ENCODE measurements at regions not wholly inside any gene's neighbourhood (a gene's known extent, or its start where the extent isn't known, plus 50 kb on each side); places are given as distances from the start of the nearest gene placed in this dataset.

- DNase-seq (ENCODE audit: low read depth in 2 of 2, low spot score in 1 of 2), result no peak
These were observed 449.6 kb upstream of the RGS6 start for GRCh38 chr14:71482671-71483070.

- no peak for DNase-seq (ENCODE audit: low read depth in 2 of 2, low spot score in 1 of 2)
These were observed 449.1 kb upstream of the RGS6 start for GRCh38 chr14:71483154-71483553.

GRCh38 chr14:71485833-71486232, 446.4 kb upstream of the RGS6 start:
- no peak for DNase-seq (ENCODE audit: low read depth in 2 of 2, low spot score in 1 of 2)

GRCh38 chr14:71486279-71486678, 445.9 kb upstream of the RGS6 start:
- no peak for DNase-seq (ENCODE audit: low read depth in 2 of 2, low spot score in 1 of 2)

GRCh38 chr14:71487449-71487848, 444.8 kb upstream of the RGS6 start:
- DNase-seq (ENCODE audit: low read depth in 2 of 2, low spot score in 1 of 2), result no peak

GRCh38 chr14:71487941-71488340, 444.3 kb upstream of the RGS6 start:
- DNase-seq (ENCODE audit: low read depth in 2 of 2, low spot score in 1 of 2), result no peak

GRCh38 chr14:71488703-71489191, 443.5 kb upstream of the RGS6 start:
- no peak for DNase-seq (ENCODE audit: low read depth in 2 of 2, low spot score in 1 of 2)

GRCh38 chr14:71489742-71490141, 442.5 kb upstream of the RGS6 start:
- DNase-seq (ENCODE audit: low read depth in 2 of 2, low spot score in 1 of 2), result no peak

- DNase-seq (ENCODE audit: low read depth in 2 of 2, low spot score in 1 of 2), result no peak
These were observed 440.3 kb upstream of the RGS6 start for GRCh38 chr14:71491931-71492330.

- no peak for DNase-seq (ENCODE audit: low read depth in 2 of 2, low spot score in 1 of 2)
These were observed 439.9 kb upstream of the RGS6 start for GRCh38 chr14:71492346-71492745.

GRCh38 chr14:71497645-71498086, 434.6 kb upstream of the RGS6 start:
- no peak for DNase-seq (ENCODE audit: low read depth in 2 of 2, low spot score in 1 of 2)

GRCh38 chr14:71498212-71498611, 434.0 kb upstream of the RGS6 start:
- no peak for DNase-seq (ENCODE audit: low read depth in 2 of 2, low spot score in 1 of 2)

- no peak for DNase-seq (ENCODE audit: low read depth in 2 of 2, low spot score in 1 of 2)
These were observed 433.2 kb upstream of the RGS6 start for GRCh38 chr14:71499018-71499417.

- no peak for DNase-seq (ENCODE audit: low read depth in 2 of 2, low spot score in 1 of 2)
These were observed 424.5 kb upstream of the RGS6 start for GRCh38 chr14:71507681-71508080.

- DNase-seq (ENCODE audit: low read depth in 2 of 2, low spot score in 1 of 2), result no peak
These were observed 423.3 kb upstream of the RGS6 start for GRCh38 chr14:71508901-71509300.

GRCh38 chr14:71511152-71511551, 421.1 kb upstream of the RGS6 start:
- DNase-seq (ENCODE audit: low read depth in 2 of 2, low spot score in 1 of 2), result no peak

- no peak for DNase-seq (ENCODE audit: low read depth in 2 of 2, low spot score in 1 of 2)
These were observed 417.0 kb upstream of the RGS6 start for GRCh38 chr14:71514941-71515919.

GRCh38 chr14:71521238-71522135, 410.7 kb upstream of the RGS6 start:
- DNase-seq (ENCODE audit: low read depth in 2 of 2, low spot score in 1 of 2), result no peak

GRCh38 chr14:71523630-71524319, 408.5 kb upstream of the RGS6 start:
- DNase-seq (ENCODE audit: low read depth in 2 of 2, low spot score in 1 of 2), result no peak

- DNase-seq (ENCODE audit: low read depth in 2 of 2, low spot score in 1 of 2), result no peak
These were observed 407.8 kb upstream of the RGS6 start for GRCh38 chr14:71524320-71524982.
